NCI-H2196 treated with DMSO at 0.1 percent for 48 hours (cell line): ENCODE measurements at regions not wholly inside any gene's neighbourhood (a gene's known extent, or its start where the extent isn't known, plus 50 kb on each side); places are given as distances from the start of the nearest gene placed in this dataset.
A peak's percentile ranks its signal among the peaks of the same experiment; 100 is the strongest.

Source experiments
- DNase-seq: peaks from one replicate; lab custom pipeline; 2025; ENCODE audit not compliant: unreplicated experiment; lab: John Stamatoyannopoulos, UW

- no peak for DNase-seq
Measured at GRCh38 chr7:69228212-69228811, 370.0 kb upstream of the AUTS2 start.

GRCh38 chr7:69232445-69233376, 365.6 kb upstream of the AUTS2 start:
- DNase-seq, result peak; percentile 41

GRCh38 chr7:69237541-69237940, 360.7 kb upstream of the AUTS2 start:
- DNase-seq, result no peak

GRCh38 chr7:69243016-69243415, 355.3 kb upstream of the AUTS2 start:
- DNase-seq, result no peak

- no peak for DNase-seq
Measured at GRCh38 chr7:69244701-69245100, 353.6 kb upstream of the AUTS2 start.

GRCh38 chr7:69245646-69246045, 352.6 kb upstream of the AUTS2 start:
- no peak for DNase-seq

- DNase-seq, result no peak
Measured at GRCh38 chr7:69246758-69247157, 351.5 kb upstream of the AUTS2 start.

GRCh38 chr7:69248382-69248828, 349.9 kb upstream of the AUTS2 start:
- peak; percentile 9 for DNase-seq

- no peak for DNase-seq
Measured at GRCh38 chr7:69250958-69251357, 347.3 kb upstream of the AUTS2 start.

GRCh38 chr7:69254643-69255042, 343.6 kb upstream of the AUTS2 start:
- no peak for DNase-seq

- DNase-seq, result peak; percentile 7
Measured at GRCh38 chr7:69256634-69257081, 341.6 kb upstream of the AUTS2 start.

- no peak for DNase-seq
Measured at GRCh38 chr7:69257592-69257991, 340.7 kb upstream of the AUTS2 start.

- no peak for DNase-seq
Measured at GRCh38 chr7:69259445-69259844, 338.8 kb upstream of the AUTS2 start.

- no peak for DNase-seq
Measured at GRCh38 chr7:69260023-69260422, 338.3 kb upstream of the AUTS2 start.

- no peak for DNase-seq
Measured at GRCh38 chr7:69263550-69263949, 334.7 kb upstream of the AUTS2 start.

GRCh38 chr7:69269806-69270205, 328.5 kb upstream of the AUTS2 start:
- DNase-seq, result no peak

- DNase-seq, result peak; percentile 36
Measured at GRCh38 chr7:69272101-69272500, 326.2 kb upstream of the AUTS2 start.

- DNase-seq, result no peak
Measured at GRCh38 chr7:69276011-69276729, 322.1 kb upstream of the AUTS2 start.

GRCh38 chr7:69277366-69277765, 320.9 kb upstream of the AUTS2 start:
- no peak for DNase-seq

- no peak for DNase-seq
Measured at GRCh38 chr7:69282946-69283345, 315.3 kb upstream of the AUTS2 start.

- no peak for DNase-seq
Measured at GRCh38 chr7:69283421-69283820, 314.9 kb upstream of the AUTS2 start.

- no peak for DNase-seq
Measured at GRCh38 chr7:69285854-69286253, 312.4 kb upstream of the AUTS2 start.
